NT2/D1 (cell line): ENCODE measurements at regions not wholly inside any gene's neighbourhood (a gene's known extent, or its start where the extent isn't known, plus 50 kb on each side); places are given as distances from the start of the nearest gene placed in this dataset.

Experiments
- DNase-seq: peaks from one replicate; pipeline ENCODE4 v3.0.0-alpha.2; 2011; ENCODE audit warnings: low read depth, low spot score
- H3K27me3 ChIP-seq: 2 replicates; pipeline ENCODE4 v1.6.0; 2011; ENCODE audit warnings: mild to moderate bottlenecking; ENCODE audit not compliant: insufficient read length, insufficient read depth
- H3K36me3 ChIP-seq: 2 replicates; pipeline ENCODE4 v1.6.1; 2011; ENCODE audit warnings: mild to moderate bottlenecking, low read length, mixed read lengths; ENCODE audit not compliant: insufficient read depth, insufficient read length
- H3K4me1 ChIP-seq: 2 replicates; pipeline ENCODE4 v1.5.1; 2011; ENCODE audit not compliant: insufficient read depth, insufficient read length
- H3K4me3 ChIP-seq: 2 replicates; pipeline ENCODE4 v1.5.1; 2011; ENCODE audit warnings: low read depth; ENCODE audit not compliant: insufficient read length
- H3K9ac ChIP-seq: 2 replicates; pipeline ENCODE4 v1.6.0; 2011; ENCODE audit warnings: low read depth; ENCODE audit not compliant: insufficient read length
- H3K9me3 ChIP-seq: 2 replicates; pipeline ENCODE4 v1.5.1; 2011; ENCODE audit warnings: mild to moderate bottlenecking, low read length; ENCODE audit not compliant: insufficient read depth
- SUZ12 ChIP-seq: IDR thresholded peaks from 2 replicates; pipeline ENCODE4 v1.6.1; 2011; ENCODE audit not compliant: insufficient read length, insufficient read depth; ENCODE audit errors: extremely low read depth
- YY1 ChIP-seq: IDR thresholded peaks from 2 replicates; pipeline ENCODE4 v1.6.1; 2011; ENCODE audit not compliant: insufficient read length, insufficient read depth
- ZNF274 ChIP-seq: IDR thresholded peaks from 2 replicates; pipeline ENCODE4 v1.6.1; 2011; ENCODE audit warnings: mild to moderate bottlenecking, low read depth, low read length

DNA sequence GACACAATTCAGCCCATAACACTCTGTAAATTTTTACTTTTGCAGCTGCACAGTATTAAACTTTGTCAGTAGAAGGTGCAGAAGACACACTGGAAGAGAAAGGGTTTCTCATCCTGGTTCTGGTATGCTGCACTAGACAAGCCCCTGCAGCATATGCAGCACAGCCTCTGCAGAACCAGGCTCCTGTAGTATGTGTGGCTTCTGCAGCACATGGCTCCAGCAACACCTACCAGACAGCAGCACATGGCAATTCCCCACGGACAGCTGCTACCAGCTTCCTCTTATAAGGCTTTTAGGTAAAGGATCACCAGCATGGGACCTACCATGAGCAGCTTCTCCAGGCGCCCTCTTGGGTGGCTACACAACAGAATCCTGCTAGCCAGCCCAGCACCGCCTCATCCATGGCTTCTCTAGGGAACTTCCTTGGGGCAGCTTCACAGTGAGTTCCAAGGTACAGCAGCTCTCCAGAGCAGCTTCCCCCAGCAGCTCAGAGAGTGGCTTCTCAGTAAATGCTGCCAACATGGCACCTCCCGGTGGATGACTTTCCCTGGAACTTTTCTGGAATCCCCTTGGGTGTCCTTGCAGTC is 534.4 kb upstream of the CXADR start:
- DNase-seq: no peak
- no peak overlapping the region for H3K4me3 ChIP-seq
- no peak for TF ChIP-seq ZNF274
- no peak for TF ChIP-seq SUZ12
- no peaks in the 10 kb centered on the region for H3K4me1 ChIP-seq
- no peaks in the 10 kb centered on the region for H3K9me3 ChIP-seq
- H3K36me3 ChIP-seq: no peaks in the 10 kb centered on the region
- no peaks in the 10 kb centered on the region for H3K27me3 ChIP-seq
- H3K9ac ChIP-seq: no peak overlapping the region

- TF ChIP-seq SUZ12: no peak
- TF ChIP-seq ZNF274: no peak
- TF ChIP-seq YY1: no peak
- Histone ChIP-seq H3K36me3 (no peaks in the 10 kb centered on the region), H3K4me1 (no peaks in the 10 kb centered on the region), H3K9ac (no peak overlapping the region), H3K9me3 (no peaks in the 10 kb centered on the region), H3K27me3 (no peaks in the 10 kb centered on the region), H3K4me3 (no peak overlapping the region)
- DNase-seq: no peak
These were observed 533.3 kb upstream of the CXADR start for GRCh38 chr21:16979574-16979973.

GRCh38 chr21:16983420-16983819 is 529.4 kb upstream of the CXADR start:
- Histone ChIP-seq H3K27me3 (no peaks in the 10 kb centered on the region), H3K9me3 (no peaks in the 10 kb centered on the region), H3K4me3 (no peak overlapping the region), H3K9ac (no peak overlapping the region), H3K36me3 (no peaks in the 10 kb centered on the region), H3K4me1 (no peaks in the 10 kb centered on the region)
- TF ChIP-seq SUZ12: no peak
- TF ChIP-seq YY1: no peak
- no peak for TF ChIP-seq ZNF274
- no peak for DNase-seq

DNA sequence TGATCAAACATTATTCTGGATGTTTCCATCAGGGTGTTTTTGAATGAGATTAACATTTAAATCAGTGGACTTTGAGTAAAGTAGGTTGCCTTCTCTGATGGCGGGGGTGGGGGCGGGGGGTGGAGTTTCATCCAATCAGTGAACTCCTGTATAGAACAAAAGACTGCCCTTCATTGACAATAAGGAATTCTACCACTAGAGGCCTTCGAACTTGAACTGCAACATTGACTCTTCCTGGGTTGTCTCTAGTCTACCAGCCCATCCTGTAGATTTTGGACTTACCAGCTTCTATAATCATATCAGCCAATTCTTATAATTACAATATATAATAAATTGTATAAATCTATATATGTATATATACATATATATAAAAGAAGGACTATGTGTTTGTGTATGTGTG is 520.4 kb upstream of the CXADR start:
- Histone ChIP-seq H3K4me3 (no peak overlapping the region), H3K9me3 (no peaks in the 10 kb centered on the region)
- no peak for DNase-seq

GRCh38 chr21:16993416-16994038 is 519.3 kb upstream of the CXADR start:
- Histone ChIP-seq H3K9me3 (0 out of 2 replicates have a peak, but pooled peaks cover 3% of the 10 kb centered on the region), H3K27me3 (no peaks in the 10 kb centered on the region)

More for the DNA sequence above, 520.4 kb upstream of the CXADR start:
- no peak for TF ChIP-seq SUZ12
- no peak for TF ChIP-seq ZNF274
- no peak for TF ChIP-seq YY1
- Histone ChIP-seq H3K9ac (no peak overlapping the region), H3K27me3 (no peaks in the 10 kb centered on the region), H3K4me1 (no peaks in the 10 kb centered on the region), H3K36me3 (no peaks in the 10 kb centered on the region)

DNA sequence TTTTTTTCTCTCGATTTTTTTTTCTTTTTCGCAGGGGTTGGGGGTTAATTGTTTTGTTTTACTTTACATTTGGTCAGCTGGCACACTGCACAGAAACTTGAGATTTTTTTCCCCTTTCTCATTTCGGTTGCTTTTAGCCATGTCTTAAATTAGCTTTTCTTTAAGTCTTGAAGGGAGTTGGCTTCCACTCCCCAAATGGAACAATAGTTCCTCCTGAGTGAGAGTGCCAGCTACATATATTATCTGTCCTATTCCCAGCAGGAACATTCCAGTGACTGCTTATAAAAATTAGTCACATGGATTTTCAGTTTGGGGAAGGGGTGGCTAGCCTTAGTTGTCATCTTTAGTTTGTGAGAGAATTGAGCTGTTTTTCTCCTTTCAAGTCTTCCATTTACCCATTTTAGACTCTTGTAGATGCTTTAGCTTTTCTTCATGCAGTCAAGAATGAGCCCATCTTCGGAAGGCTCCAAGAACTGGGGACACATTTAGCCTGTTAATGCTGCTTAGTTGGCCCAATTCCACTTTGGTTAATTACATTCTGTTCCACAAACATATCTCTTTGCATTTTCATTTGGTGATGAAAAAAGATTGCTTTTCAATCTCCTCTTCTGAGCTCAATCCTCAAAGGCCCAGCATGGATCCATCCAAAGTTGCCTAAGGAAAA is 510.1 kb upstream of the CXADR start:
- no peak for DNase-seq
- Histone ChIP-seq H3K9ac (no peak overlapping the region), H3K4me1 (no peaks in the 10 kb centered on the region)

More at GRCh38 chr21:16993416-16994038, 519.3 kb upstream of the CXADR start:
- no peaks in the 10 kb centered on the region for H3K36me3 ChIP-seq
- H3K9ac ChIP-seq: no peak overlapping the region
- TF ChIP-seq ZNF274 (no peak), SUZ12 (no peak), YY1 (no peak)
- no peak for DNase-seq
- H3K4me3 ChIP-seq: no peak overlapping the region
- H3K4me1 ChIP-seq: no peaks in the 10 kb centered on the region

DNA sequence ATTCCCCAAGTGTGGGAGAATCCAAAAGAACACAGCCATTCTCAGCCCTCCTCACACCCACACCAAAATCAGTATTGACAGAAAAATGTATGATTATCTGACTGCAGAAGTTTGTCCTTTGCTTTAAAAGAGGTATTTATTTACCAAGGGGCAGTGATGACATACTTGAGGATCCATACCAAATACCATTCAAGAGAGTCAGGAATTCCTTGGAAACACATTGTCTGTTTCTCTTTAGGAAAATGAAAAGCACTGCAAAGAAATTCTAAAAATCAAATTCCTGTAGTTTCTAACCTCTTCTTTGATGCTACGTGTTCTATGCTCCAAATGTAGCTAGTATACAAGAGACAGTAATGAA is 509.6 kb upstream of the CXADR start:
- Histone ChIP-seq H3K27me3 (no peaks in the 10 kb centered on the region), H3K9me3 (peaks cover 22% of the 10 kb centered on the region), H3K36me3 (no peaks in the 10 kb centered on the region), H3K4me3 (no peak overlapping the region), H3K4me1 (no peaks in the 10 kb centered on the region), H3K9ac (no peak overlapping the region)
- DNase-seq: no peak
- TF ChIP-seq SUZ12 (no peak), YY1 (no peak), ZNF274 (no peak)

More for the DNA sequence above, 510.1 kb upstream of the CXADR start:
- no peaks in the 10 kb centered on the region for H3K27me3 ChIP-seq
- no peaks in the 10 kb centered on the region for H3K36me3 ChIP-seq
- TF ChIP-seq SUZ12: no peak
- no peak for TF ChIP-seq YY1
- no peak for TF ChIP-seq ZNF274
- H3K4me3 ChIP-seq: no peak overlapping the region
- peaks cover 22% of the 10 kb centered on the region for H3K9me3 ChIP-seq
